T-helper 17 cell (primary cell): ENCODE measurements at regions not wholly inside any gene's neighbourhood (a gene's known extent, or its start where the extent isn't known, plus 50 kb on each side); places are given as distances from the start of the nearest gene placed in this dataset.

Experiments used
- ATAC-seq: fragments of 150-1000 bp; cut with Tn5 transposase; 2 replicates; pipeline ENCODE4 v1.10.0; 2021; ENCODE audit warnings: mild to moderate bottlenecking, moderate library complexity
- DNase-seq, 3 donors: peaks; one replicate each; pipeline versions ENCODE4 v3.0.0 to v3.0.0-alpha.2; 2020 to 2021
- H3K9me3 ChIP-seq: one replicate; pipeline ENCODE4 v1.7.0; 2013; ENCODE audit warnings: low read length, mild to moderate bottlenecking; ENCODE audit not compliant: control insufficient read depth, poor library complexity, severe bottlenecking
- H3K27ac Mint-ChIP-seq: one replicate; pipeline ENCODE4 v1.8.0; 2022; ENCODE audit warnings: mild to moderate bottlenecking, moderate library complexity, mixed read lengths
- H3K27me3 Mint-ChIP-seq: one replicate; pipeline ENCODE4 v1.8.0; 2022; ENCODE audit warnings: mixed read lengths
- H3K36me3 Mint-ChIP-seq: one replicate; pipeline ENCODE4 v1.8.0; 2022; ENCODE audit warnings: low read depth, mixed read lengths
- H3K4me1 Mint-ChIP-seq: one replicate; pipeline ENCODE4 v1.8.0; 2022; ENCODE audit warnings: mild to moderate bottlenecking, mixed read lengths
- H3K4me3 Mint-ChIP-seq: one replicate; pipeline ENCODE4 v1.8.0; 2022; ENCODE audit warnings: mild to moderate bottlenecking, moderate library complexity, mixed read lengths

GRCh38 chr18:4831127-4831526 is 365.9 kb downstream of the AKAIN1 start:
- no peaks in the 10 kb centered on the region for H3K36me3 Mint-ChIP-seq

GRCh38 chr18:4823091-4823490 is 368.0 kb upstream of the DLGAP1 start:
- no peaks in the 10 kb centered on the region for H3K4me1 Mint-ChIP-seq
- DNase-seq (no peak), ATAC-seq (no peak)
- H3K27ac Mint-ChIP-seq: no peak overlapping the region
- no peaks in the 10 kb centered on the region for H3K36me3 Mint-ChIP-seq
- H3K27me3 Mint-ChIP-seq: no peaks in the 10 kb centered on the region
- no peaks in the 10 kb centered on the region for H3K9me3 ChIP-seq
- no peak overlapping the region for H3K4me3 Mint-ChIP-seq

More at GRCh38 chr18:4831127-4831526, 365.9 kb downstream of the AKAIN1 start:
- DNase-seq (no peak), ATAC-seq (no peak)
- Mint-ChIP-seq H3K4me3 (no peak overlapping the region), H3K27ac (no peak overlapping the region), H3K27me3 (no peaks in the 10 kb centered on the region), H3K4me1 (no peaks in the 10 kb centered on the region)
- no peaks in the 10 kb centered on the region for H3K9me3 ChIP-seq

GRCh38 chr18:4821801-4822200 is 366.7 kb upstream of the DLGAP1 start:
- H3K36me3 Mint-ChIP-seq: no peaks in the 10 kb centered on the region
- H3K9me3 ChIP-seq: no peaks in the 10 kb centered on the region
- no peak overlapping the region for H3K27ac Mint-ChIP-seq
- H3K27me3 Mint-ChIP-seq: no peaks in the 10 kb centered on the region
- ATAC-seq (no peak), DNase-seq (no peak)
- no peaks in the 10 kb centered on the region for H3K4me1 Mint-ChIP-seq
- H3K4me3 Mint-ChIP-seq: no peak overlapping the region

- Mint-ChIP-seq H3K4me3 (no peak overlapping the region), H3K4me1 (no peaks in the 10 kb centered on the region), H3K27ac (no peak overlapping the region), H3K36me3 (no peaks in the 10 kb centered on the region), H3K27me3 (no peaks in the 10 kb centered on the region)
- ATAC-seq: no peak
- DNase-seq: no peak
- no peaks in the 10 kb centered on the region for H3K9me3 ChIP-seq
Measured at GRCh38 chr18:4817665-4818064, 362.6 kb upstream of the DLGAP1 start.

GRCh38 chr18:4813708-4814107 is 358.6 kb upstream of the DLGAP1 start:
- H3K9me3 ChIP-seq: no peaks in the 10 kb centered on the region
- no peak overlapping the region for H3K27ac Mint-ChIP-seq
- H3K4me3 Mint-ChIP-seq: no peak overlapping the region
- DNase-seq (no peak), ATAC-seq (no peak)
- H3K4me1 Mint-ChIP-seq: no peaks in the 10 kb centered on the region
- H3K36me3 Mint-ChIP-seq: no peaks in the 10 kb centered on the region
- no peaks in the 10 kb centered on the region for H3K27me3 Mint-ChIP-seq

- H3K9me3 ChIP-seq: no peaks in the 10 kb centered on the region
- Mint-ChIP-seq H3K4me1 (no peaks in the 10 kb centered on the region), H3K4me3 (no peak overlapping the region), H3K36me3 (no peaks in the 10 kb centered on the region), H3K27me3 (no peaks in the 10 kb centered on the region), H3K27ac (no peak overlapping the region)
- ATAC-seq (no peak), DNase-seq (no peak)
Measured at GRCh38 chr18:4808891-4809290, 353.8 kb upstream of the DLGAP1 start.

GRCh38 chr18:4807604-4808293 is 352.6 kb upstream of the DLGAP1 start:
- no peaks in the 10 kb centered on the region for H3K4me1 Mint-ChIP-seq
- no peak overlapping the region for H3K27ac Mint-ChIP-seq
- no peak overlapping the region for H3K4me3 Mint-ChIP-seq
- ATAC-seq (no peak), DNase-seq (no peak)
- H3K36me3 Mint-ChIP-seq: no peaks in the 10 kb centered on the region
- H3K27me3 Mint-ChIP-seq: no peaks in the 10 kb centered on the region
- H3K9me3 ChIP-seq: no peaks in the 10 kb centered on the region

- no peak overlapping the region for H3K4me3 Mint-ChIP-seq
- no peaks in the 10 kb centered on the region for H3K36me3 Mint-ChIP-seq
- H3K27ac Mint-ChIP-seq: no peak overlapping the region
- no peaks in the 10 kb centered on the region for H3K4me1 Mint-ChIP-seq
- ATAC-seq (no peak), DNase-seq (no peak)
- no peaks in the 10 kb centered on the region for H3K27me3 Mint-ChIP-seq
- no peaks in the 10 kb centered on the region for H3K9me3 ChIP-seq
Measured at GRCh38 chr18:4806331-4806730, 351.2 kb upstream of the DLGAP1 start.

GRCh38 chr18:4802296-4802695 is 347.2 kb upstream of the DLGAP1 start:
- DNase-seq: no peak
- Mint-ChIP-seq H3K4me1 (no peaks in the 10 kb centered on the region), H3K27me3 (no peaks in the 10 kb centered on the region), H3K4me3 (no peak overlapping the region), H3K36me3 (no peaks in the 10 kb centered on the region), H3K27ac (no peak overlapping the region)
- no peaks in the 10 kb centered on the region for H3K9me3 ChIP-seq
- ATAC-seq: no peak

GRCh38 chr18:4801151-4801550 is 346.0 kb upstream of the DLGAP1 start:
- DNase-seq (no peak), ATAC-seq (no peak)
- no peaks in the 10 kb centered on the region for H3K36me3 Mint-ChIP-seq
- H3K4me3 Mint-ChIP-seq: no peak overlapping the region
- no peak overlapping the region for H3K27ac Mint-ChIP-seq
- H3K9me3 ChIP-seq: no peaks in the 10 kb centered on the region
- H3K4me1 Mint-ChIP-seq: no peaks in the 10 kb centered on the region
- no peaks in the 10 kb centered on the region for H3K27me3 Mint-ChIP-seq

- ATAC-seq (no peak), DNase-seq (no peak)
- no peak overlapping the region for H3K27ac Mint-ChIP-seq
- no peak overlapping the region for H3K4me3 Mint-ChIP-seq
- H3K36me3 Mint-ChIP-seq: no peaks in the 10 kb centered on the region
- no peaks in the 10 kb centered on the region for H3K4me1 Mint-ChIP-seq
- H3K27me3 Mint-ChIP-seq: no peaks in the 10 kb centered on the region
- no peaks in the 10 kb centered on the region for H3K9me3 ChIP-seq
Measured at GRCh38 chr18:4797002-4797685, 342.0 kb upstream of the DLGAP1 start.

GRCh38 chr18:4789506-4789905 is 334.4 kb upstream of the DLGAP1 start:
- Mint-ChIP-seq H3K36me3 (no peaks in the 10 kb centered on the region), H3K4me3 (no peak overlapping the region), H3K27ac (no peak overlapping the region), H3K4me1 (no peaks in the 10 kb centered on the region), H3K27me3 (no peaks in the 10 kb centered on the region)
- DNase-seq (no peak), ATAC-seq (no peak)
- H3K9me3 ChIP-seq: no peaks in the 10 kb centered on the region

GRCh38 chr18:4781873-4782272 is 326.8 kb upstream of the DLGAP1 start:
- H3K9me3 ChIP-seq: no peaks in the 10 kb centered on the region
- H3K27ac Mint-ChIP-seq: no peak overlapping the region
- DNase-seq: no peak
- no peaks in the 10 kb centered on the region for H3K27me3 Mint-ChIP-seq
- no peak overlapping the region for H3K4me3 Mint-ChIP-seq
- ATAC-seq: no peak
- no peaks in the 10 kb centered on the region for H3K36me3 Mint-ChIP-seq
- H3K4me1 Mint-ChIP-seq: no peaks in the 10 kb centered on the region

GRCh38 chr18:4765401-4765800 is 310.3 kb upstream of the DLGAP1 start:
- Mint-ChIP-seq H3K36me3 (no peaks in the 10 kb centered on the region), H3K27ac (no peak overlapping the region), H3K27me3 (no peaks in the 10 kb centered on the region), H3K4me3 (no peak overlapping the region), H3K4me1 (no peaks in the 10 kb centered on the region)
- H3K9me3 ChIP-seq: no peaks in the 10 kb centered on the region
- ATAC-seq (no peak), DNase-seq (no peak)
